HEK293T (cell line): ENCODE measurements at regions not wholly inside any gene's neighbourhood (a gene's known extent, or its start where the extent isn't known, plus 50 kb on each side); places are given as distances from the start of the nearest gene placed in this dataset.

ENCODE experiments used
- CTCF ChIA-PET: fragments of 350-600 bp; formaldehyde crosslinking; extraction: SDS; loops from one replicate; lab custom pipeline; 2021; ENCODE audit warnings: antibody characterized with exemption, inconsistent platforms; lab: Yijun Ruan, JAX
- POLR2A ChIA-PET: fragments of 350-600 bp; formaldehyde crosslinking; extraction: SDS; loops from one replicate; lab custom pipeline; 2020; ENCODE audit warnings: antibody characterized with exemption, inconsistent platforms; lab: Yijun Ruan, JAX
- DNase-seq: peaks from one replicate; pipeline ENCODE4 v3.0.0; 2012; ENCODE audit warnings: mixed read lengths; ENCODE audit errors: extremely low spot score
- ARNT ChIP-seq: fragments of 450-650 bp; IDR thresholded peaks from 2 replicates; pipeline ENCODE4 v1.6.1; 2017; ENCODE audit warnings: mild to moderate bottlenecking
- BHLHE40 ChIP-seq: fragments of 450-650 bp; IDR thresholded peaks from 2 replicates; pipeline ENCODE4 v1.6.1; 2016; ENCODE audit warnings: mild to moderate bottlenecking, moderate library complexity, borderline replicate concordance
- CTBP1 ChIP-seq: fragments of 450-650 bp; IDR thresholded peaks from 2 replicates; pipeline ENCODE4 v1.6.1; 2016; ENCODE audit warnings: borderline replicate concordance
- ELF4 ChIP-seq: fragments of 450-650 bp; IDR thresholded peaks from 2 replicates; pipeline ENCODE4 v1.6.1; 2017; ENCODE audit warnings: antibody characterized with exemption
- FOXA1 ChIP-seq: fragments of 450-650 bp; IDR thresholded peaks from 2 replicates; pipeline ENCODE4 v1.6.1; 2016; ENCODE audit warnings: mild to moderate bottlenecking
- FOXK2 ChIP-seq: fragments of 450-650 bp; IDR thresholded peaks from 2 replicates; pipeline ENCODE4 v1.6.1; 2016; ENCODE audit warnings: mild to moderate bottlenecking
- FOXM1 ChIP-seq: fragments of 450-650 bp; IDR thresholded peaks from 2 replicates; pipeline ENCODE4 v1.6.1; 2017; ENCODE audit warnings: mild to moderate bottlenecking, borderline replicate concordance
- HDGF ChIP-seq: fragments of 450-650 bp; IDR thresholded peaks from 2 replicates; pipeline ENCODE4 v1.6.1; 2017; ENCODE audit warnings: antibody characterized with exemption, borderline replicate concordance
- L3MBTL2 ChIP-seq: fragments of 450-650 bp; conservative IDR thresholded peaks from 2 replicates; pipeline ENCODE4 v1.6.1; 2016; ENCODE audit warnings: mild to moderate bottlenecking
- LEF1 ChIP-seq: fragments of 450-650 bp; IDR thresholded peaks from 2 replicates; pipeline ENCODE4 v1.6.1; 2017; ENCODE audit warnings: mild to moderate bottlenecking, borderline replicate concordance
- NFRKB ChIP-seq: fragments of 450-650 bp; IDR thresholded peaks from 2 replicates; pipeline ENCODE4 v1.6.1; 2016; ENCODE audit warnings: mild to moderate bottlenecking, moderate library complexity
- SP1 ChIP-seq: fragments of 450-650 bp; IDR thresholded peaks from 2 replicates; pipeline ENCODE4 v1.6.1; 2017
- SUZ12 ChIP-seq: fragments of 450-650 bp; IDR thresholded peaks from 2 replicates; pipeline ENCODE4 v1.6.1; 2016; ENCODE audit warnings: mild to moderate bottlenecking
- TARDBP ChIP-seq: fragments of 450-650 bp; IDR thresholded peaks from 2 replicates; pipeline ENCODE4 v1.6.1; 2016
- ZNF384 ChIP-seq: fragments of 450-650 bp; IDR thresholded peaks from 2 replicates; pipeline ENCODE4 v1.6.1; 2016
- TF ChIP-seq, protein P1 (sequence below): fragments of 450-650 bp; IDR thresholded peaks from 2 replicates; pipeline ENCODE4 v1.6.1; 2016

DNA sequence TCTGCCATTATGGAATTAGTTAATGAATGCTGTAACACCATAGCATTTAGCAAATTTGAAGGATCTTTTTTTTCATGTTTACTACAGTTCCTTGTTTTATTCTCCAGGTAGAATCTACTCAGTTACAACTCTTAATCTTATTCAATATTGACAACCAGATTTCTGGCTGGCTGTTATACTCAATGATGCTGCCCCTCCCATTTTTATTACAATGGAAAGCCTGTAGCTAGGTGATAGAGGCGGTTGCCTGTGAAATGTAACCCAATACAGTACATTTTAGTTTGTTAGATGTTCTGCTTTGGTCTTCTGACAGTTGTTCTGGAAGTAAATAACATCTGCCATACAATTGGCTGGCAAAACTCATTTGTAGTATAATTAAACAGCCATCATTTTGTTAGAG, 294.2 kb downstream of the DMRTA1 start:
- DNase-seq, result no peak
- ChIA-PET POLR2A (no interaction called here), CTCF (no interaction called here)
- TF ChIP-seq CTBP1, result no peak
- no peak for TF ChIP-seq LEF1
- TF ChIP-seq ZNF384, result no peak
- TF ChIP-seq NFRKB, result no peak
- no peak for TF ChIP-seq HDGF
- TF ChIP-seq SP1, result no peak
- no peak for TF ChIP-seq FOXK2
- TF ChIP-seq BHLHE40, result no peak
- no peak for TF ChIP-seq L3MBTL2
- no peak for TF ChIP-seq ARNT

DNA sequence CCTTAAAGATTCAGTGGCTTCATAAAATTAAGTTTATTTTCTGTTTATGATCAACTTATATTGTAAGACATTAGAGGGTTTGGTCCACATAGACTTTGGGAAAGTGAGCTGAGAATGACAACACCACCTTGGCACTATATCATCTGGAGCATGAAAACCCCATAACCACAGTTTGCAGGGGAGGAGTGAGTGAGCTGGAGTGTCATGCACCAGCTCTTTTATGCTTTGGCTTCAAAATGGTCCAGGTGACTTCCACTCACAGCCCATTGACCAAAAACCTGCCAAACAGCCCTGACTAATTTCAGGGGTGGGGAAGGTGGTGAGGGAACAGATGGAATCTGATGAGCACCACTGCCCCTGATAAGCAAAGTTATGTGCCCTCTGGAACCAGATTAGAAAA, 295.8 kb downstream of the DMRTA1 start:
- TF ChIP-seq TARDBP (no peak), FOXK2 (no peak), ZNF384 (no peak), BHLHE40 (no peak), SUZ12 (no peak), ARNT (no peak), LEF1 (no peak), NFRKB (no peak), L3MBTL2 (no peak), FOXM1 (no peak), FOXA1 (no peak), SP1 (no peak), ELF4 (no peak), CTBP1 (no peak)
- TF ChIP-seq, protein P1, sequence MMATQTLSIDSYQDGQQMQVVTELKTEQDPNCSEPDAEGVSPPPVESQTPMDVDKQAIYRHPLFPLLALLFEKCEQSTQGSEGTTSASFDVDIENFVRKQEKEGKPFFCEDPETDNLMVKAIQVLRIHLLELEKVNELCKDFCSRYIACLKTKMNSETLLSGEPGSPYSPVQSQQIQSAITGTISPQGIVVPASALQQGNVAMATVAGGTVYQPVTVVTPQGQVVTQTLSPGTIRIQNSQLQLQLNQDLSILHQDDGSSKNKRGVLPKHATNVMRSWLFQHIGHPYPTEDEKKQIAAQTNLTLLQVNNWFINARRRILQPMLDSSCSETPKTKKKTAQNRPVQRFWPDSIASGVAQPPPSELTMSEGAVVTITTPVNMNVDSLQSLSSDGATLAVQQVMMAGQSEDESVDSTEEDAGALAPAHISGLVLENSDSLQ, result no peak
- ChIA-PET POLR2A (no interaction called here), CTCF (no interaction called here)
- DNase-seq, result no peak

DNA sequence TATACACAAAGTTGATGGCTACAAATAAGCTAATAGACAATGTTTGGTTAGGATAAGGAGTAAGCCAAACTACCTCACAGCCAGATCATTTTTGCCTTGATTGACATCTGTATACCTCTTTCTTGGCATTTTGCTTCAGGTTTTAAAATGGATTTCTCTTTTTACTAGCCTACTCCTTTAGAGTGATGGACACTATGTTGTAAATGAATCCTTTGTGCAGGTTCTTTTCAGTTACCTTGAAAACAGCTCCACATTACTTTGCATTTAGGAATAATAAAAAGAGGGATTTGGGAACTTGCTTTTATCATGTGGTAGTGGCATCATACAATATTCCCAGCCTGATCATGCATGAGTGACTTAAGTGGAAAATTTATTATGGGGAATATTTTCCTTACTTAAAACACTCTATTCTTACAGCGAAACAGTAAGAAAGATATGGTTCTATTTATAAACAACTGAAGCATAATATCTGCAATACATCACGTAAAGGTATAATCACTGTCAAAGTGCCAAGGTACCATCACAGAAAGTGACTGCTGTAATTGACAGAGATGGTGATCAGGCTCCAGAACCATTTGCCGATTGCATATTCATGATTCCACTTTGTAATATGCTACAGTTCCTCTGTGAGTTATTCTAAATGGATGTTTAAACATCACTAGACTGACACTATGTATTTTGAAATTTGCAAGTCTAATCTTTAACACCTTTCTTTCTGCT, 327.0 kb downstream of the DMRTA1 start:
- DNase-seq, result no peak
- ChIA-PET CTCF (no interaction called here), POLR2A (no interaction called here)
- TF ChIP-seq HDGF (no peak), BHLHE40 (no peak), SP1 (no peak), ELF4 (no peak), LEF1 (no peak), FOXM1 (no peak), CTBP1 (no peak), FOXA1 (no peak), TARDBP (no peak), FOXK2 (no peak)

DNA sequence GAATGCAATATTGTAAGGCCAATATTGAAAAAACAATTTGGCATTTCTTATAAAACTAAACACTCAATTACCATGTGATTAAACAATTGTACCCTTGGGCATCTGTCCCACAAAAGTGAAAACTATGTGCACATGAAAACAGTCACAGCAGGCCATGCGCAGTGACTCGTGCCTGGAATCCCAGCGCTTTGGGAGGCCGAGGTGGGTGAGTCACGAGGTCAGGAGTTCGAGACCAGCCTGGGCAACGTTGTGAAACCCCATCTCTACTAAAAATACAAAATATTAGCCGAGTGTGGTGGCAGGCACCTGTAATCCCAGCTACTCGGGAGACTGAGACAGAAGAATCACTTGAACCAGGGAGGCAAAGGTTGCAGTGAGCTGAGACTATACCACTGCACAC, 343.7 kb downstream of the DMRTA1 start:
- CTCF ChIA-PET, result no interaction called here
- POLR2A ChIA-PET, result no interaction called here
- TF ChIP-seq SP1 (no peak), ZNF384 (no peak), CTBP1 (no peak), L3MBTL2 (no peak), BHLHE40 (no peak), HDGF (no peak), ELF4 (no peak), FOXK2 (no peak), ARNT (no peak), FOXA1 (no peak), FOXM1 (no peak), TARDBP (no peak), NFRKB (no peak), LEF1 (no peak), SUZ12 (no peak)
- TF ChIP-seq, protein P1, result no peak
- DNase-seq, result no peak

DNA sequence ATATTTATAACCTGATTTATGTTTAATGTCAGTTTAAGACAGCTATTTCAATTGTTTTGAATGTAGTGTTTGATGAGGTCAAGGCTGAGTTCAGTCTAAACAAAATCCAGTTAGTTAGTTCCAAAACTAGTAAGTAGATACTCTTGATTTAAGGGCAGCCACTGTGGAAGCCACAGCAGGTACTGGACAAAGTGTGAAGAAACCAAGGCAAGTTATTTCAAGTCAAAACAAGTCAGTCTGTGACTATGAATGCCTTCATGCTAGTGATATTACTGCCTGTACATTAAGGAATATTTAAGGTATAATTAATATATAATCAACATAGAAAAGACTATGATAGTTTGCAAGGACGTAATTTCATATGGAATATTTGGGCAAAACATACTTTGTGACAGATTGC, 362.3 kb downstream of the DMRTA1 start:
- ChIA-PET CTCF (no interaction called here), POLR2A (no interaction called here)
- DNase-seq, result no peak
- TF ChIP-seq FOXM1 (no peak), ZNF384 (no peak), ARNT (no peak), L3MBTL2 (no peak), NFRKB (no peak), HDGF (no peak), SUZ12 (no peak), LEF1 (no peak), SP1 (no peak), CTBP1 (no peak), FOXK2 (no peak)

DNA sequence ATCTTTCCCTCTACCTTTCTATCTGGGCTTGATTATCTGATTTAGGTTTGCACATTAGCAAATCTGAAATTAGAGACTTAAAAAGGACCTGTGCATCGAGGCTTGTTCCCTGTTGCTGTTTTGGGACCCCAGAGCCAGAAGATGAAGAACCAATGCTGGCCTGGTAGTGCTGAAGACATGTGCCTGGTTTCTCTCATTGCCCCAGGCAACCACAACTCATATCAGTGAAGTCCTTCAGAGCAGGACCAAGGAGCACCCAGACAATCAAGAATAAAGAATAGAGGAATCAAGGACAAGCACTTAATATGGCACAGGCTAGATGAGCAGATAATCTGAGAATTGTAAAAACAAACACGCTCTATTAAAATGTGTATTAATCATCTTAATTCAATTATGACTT, 362.7 kb downstream of the DMRTA1 start:
- DNase-seq, result no peak
- TF ChIP-seq SUZ12 (no peak), BHLHE40 (no peak), FOXA1 (no peak)
- ChIA-PET POLR2A (no interaction called here), CTCF (no interaction called here)

DNA sequence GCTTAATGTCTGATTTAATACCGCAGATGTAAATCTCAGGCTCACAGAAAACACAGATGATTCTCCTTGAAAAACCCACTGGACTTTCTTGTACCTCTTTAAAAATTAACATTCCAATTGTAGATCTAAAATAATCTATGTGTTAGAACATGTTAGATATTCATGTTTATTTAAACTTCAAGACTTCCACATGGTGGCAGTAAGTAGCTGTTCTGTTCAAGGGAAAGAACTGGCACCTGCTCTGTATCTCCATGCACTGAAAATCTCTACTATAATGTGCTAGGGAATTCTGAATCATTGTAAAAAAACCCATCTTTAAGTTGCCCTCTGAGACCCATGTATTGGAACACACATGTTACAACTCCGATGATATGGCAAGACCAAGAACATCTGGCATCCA, 366.9 kb downstream of the DMRTA1 start:
- DNase-seq, result no peak
- ChIA-PET CTCF (interaction anchor here (0.6 kb wide), 1 partner anchor 358 kb away, joined by 3 read pairs; no protein-coding TSS in a partner anchor), POLR2A (no interaction called here)
- no peak for TF ChIP-seq FOXA1

DNA sequence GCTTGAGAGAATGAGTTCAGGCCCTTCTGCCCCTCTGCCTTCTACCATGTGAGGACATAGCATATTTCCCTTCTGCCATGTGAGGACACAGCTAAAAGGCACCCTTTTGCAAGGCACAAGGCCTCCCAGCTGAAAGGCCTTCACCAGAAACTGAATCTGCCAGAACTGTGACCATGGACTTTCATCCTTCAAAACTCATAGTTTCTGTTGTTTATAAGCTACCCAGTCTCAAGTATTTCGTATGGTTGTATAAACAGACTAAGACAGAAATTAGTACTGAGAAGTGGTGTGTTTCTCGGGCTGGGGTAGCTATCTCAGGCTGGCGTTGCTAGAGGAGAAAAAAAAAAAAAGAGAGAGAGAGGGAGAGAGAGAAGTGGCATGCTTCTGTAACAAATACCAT, 368.6 kb downstream of the DMRTA1 start:
- TF ChIP-seq, protein P1, result no peak
- TF ChIP-seq FOXM1 (no peak), BHLHE40 (no peak), ZNF384 (no peak), NFRKB (no peak), SP1 (no peak), FOXA1 (no peak), HDGF (no peak), ARNT (no peak), TARDBP (no peak), CTBP1 (no peak), SUZ12 (no peak), LEF1 (no peak), FOXK2 (no peak), L3MBTL2 (no peak), ELF4 (no peak)
- DNase-seq, result no peak
- CTCF ChIA-PET, result no interaction called here
- POLR2A ChIA-PET, result no interaction called here
